ENCODE measurements at regions not wholly inside any gene's neighbourhood (a gene's known extent, or its start where the extent isn't known, plus 50 kb on each side); places are given as distances from the start of the nearest gene placed in this dataset.
A peak's percentile ranks its signal among the peaks of the same experiment; 100 is the strongest.
"Not testable (repeated sequence)": the region's sequence is repeated elsewhere in the genome, so short reads cannot be mapped to it uniquely, and the experiment has no call there.

DNA sequence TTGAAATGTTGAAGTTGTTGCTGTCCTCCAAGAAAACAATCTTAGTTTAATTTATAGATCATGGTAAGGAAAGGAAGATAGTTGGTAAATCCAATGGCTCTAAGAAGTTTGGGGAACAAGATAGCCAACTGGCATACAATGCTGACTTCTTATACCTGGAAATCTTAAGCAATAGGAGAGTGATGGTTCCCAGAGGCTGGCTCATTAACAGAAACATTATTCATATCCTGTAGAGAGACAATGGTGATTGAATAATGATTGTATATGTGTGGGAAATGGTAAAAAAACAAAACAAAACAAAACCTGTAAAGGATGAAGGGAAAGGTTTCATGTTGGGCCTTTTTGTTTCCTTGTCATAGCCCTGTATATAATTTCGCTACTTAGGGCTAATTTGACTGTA is 174.9 kb upstream of the CTSO start:
- Histone ChIP-seq H3K4me3 (no peak overlapping the region), H3K9ac (ENCODE audit: insufficient read length) (no peak overlapping the region), H3K27ac (no peak overlapping the region), H3K9me3 (ENCODE audit: low read depth, low read length) (no peaks in the 10 kb centered on the region), H3K36me3 (ENCODE audit: insufficient read depth, low read length) (no peaks in the 10 kb centered on the region)
- no peak for TF ChIP-seq POLR2AphosphoS5 (IDR thresholded peaks at IDR 0.05; ENCODE audit: borderline replicate concordance, low read depth, low read length)
- DNase-seq (ENCODE audit: low read depth, low spot score) = no peak

GRCh38 chr4:156118507-156119220 is 165.0 kb upstream of the CTSO start:
- TF ChIP-seq EZH2 (IDR thresholded peaks at IDR 0.05) = no peak
- no peak for TF ChIP-seq POLR2AphosphoS5 (IDR thresholded peaks at IDR 0.05; ENCODE audit: borderline replicate concordance, low read depth, low read length)
- no peak for TF ChIP-seq FOXP2 (optimal IDR thresholded peaks at IDR 0.05; ENCODE audit: control extremely low read depth, extremely low read length, insufficient read depth)
- no peak overlapping the region for H3K27ac ChIP-seq
- no peaks in the 10 kb centered on the region for H3K36me3 ChIP-seq (ENCODE audit: insufficient read depth, low read length)
- H3K9me3 ChIP-seq (ENCODE audit: low read depth, low read length) = no peaks in the 10 kb centered on the region
- no peak for DNase-seq (ENCODE audit: low read depth, low spot score)
- no peak overlapping the region for H3K4me3 ChIP-seq
- no peak overlapping the region for H3K9ac ChIP-seq (ENCODE audit: insufficient read length)

- Histone ChIP-seq H3K9ac (ENCODE audit: insufficient read length) (no peak overlapping the region), H3K4me3 (no peak overlapping the region), H3K36me3 (ENCODE audit: insufficient read depth, low read length) (no peaks in the 10 kb centered on the region), H3K9me3 (ENCODE audit: low read depth, low read length) (no peaks in the 10 kb centered on the region), H3K27ac (no peak overlapping the region)
- no peak for DNase-seq (ENCODE audit: low read depth, low spot score)
- no peak for TF ChIP-seq FOXP2 (optimal IDR thresholded peaks at IDR 0.05; ENCODE audit: control extremely low read depth, extremely low read length, insufficient read depth)
- TF ChIP-seq POLR2AphosphoS5 (IDR thresholded peaks at IDR 0.05; ENCODE audit: borderline replicate concordance, low read depth, low read length) = no peak
- no peak for TF ChIP-seq EZH2 (IDR thresholded peaks at IDR 0.05)
Measured at GRCh38 chr4:156117743-156118142, 164.1 kb upstream of the CTSO start.

- no peaks in the 10 kb centered on the region for H3K9me3 ChIP-seq (ENCODE audit: low read depth, low read length)
Measured at GRCh38 chr4:156116991-156117390, 163.3 kb upstream of the CTSO start.

GRCh38 chr4:156113138-156113765 is 159.6 kb upstream of the CTSO start:
- TF ChIP-seq FOXP2 (optimal IDR thresholded peaks at IDR 0.05; ENCODE audit: control extremely low read depth, extremely low read length, insufficient read depth) (no peak), EZH2 (IDR thresholded peaks at IDR 0.05) (no peak), POLR2AphosphoS5 (IDR thresholded peaks at IDR 0.05; ENCODE audit: borderline replicate concordance, low read depth, low read length) (no peak)
- Histone ChIP-seq H3K4me3 (no peak overlapping the region), H3K9ac (ENCODE audit: insufficient read length) (no peak overlapping the region), H3K9me3 (ENCODE audit: low read depth, low read length) (no peaks in the 10 kb centered on the region), H3K36me3 (ENCODE audit: insufficient read depth, low read length) (no peaks in the 10 kb centered on the region), H3K27ac (no peak overlapping the region)
- no peak for DNase-seq (ENCODE audit: low read depth, low spot score)

More at GRCh38 chr4:156116991-156117390, 163.3 kb upstream of the CTSO start:
- no peak for DNase-seq (ENCODE audit: low read depth, low spot score)
- H3K4me3 ChIP-seq = no peak overlapping the region
- TF ChIP-seq POLR2AphosphoS5 (IDR thresholded peaks at IDR 0.05; ENCODE audit: borderline replicate concordance, low read depth, low read length) (no peak), FOXP2 (optimal IDR thresholded peaks at IDR 0.05; ENCODE audit: control extremely low read depth, extremely low read length, insufficient read depth) (no peak), EZH2 (IDR thresholded peaks at IDR 0.05) (no peak)
- no peak overlapping the region for H3K27ac ChIP-seq
- H3K36me3 ChIP-seq (ENCODE audit: insufficient read depth, low read length) = no peaks in the 10 kb centered on the region
- H3K9ac ChIP-seq (ENCODE audit: insufficient read length) = no peak overlapping the region

DNA sequence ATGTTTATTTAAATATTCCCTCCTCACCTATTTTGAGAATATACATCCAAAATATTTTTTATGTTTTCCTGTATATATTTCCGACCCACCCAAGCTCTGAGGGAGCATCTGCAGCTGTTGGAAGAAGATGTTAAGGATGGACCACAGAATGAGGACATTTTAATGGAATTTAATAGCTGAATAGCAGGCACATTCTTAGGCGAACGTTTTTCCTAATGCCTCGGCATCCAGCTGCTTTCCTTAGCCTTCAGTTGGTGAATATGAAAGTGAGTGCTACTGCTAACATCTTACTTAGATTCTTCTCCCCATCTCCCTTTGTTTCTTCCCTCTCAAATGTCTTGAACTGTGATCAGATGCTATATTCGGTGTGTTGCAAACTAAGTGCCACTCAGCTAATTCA is 158.0 kb upstream of the CTSO start:
- Histone ChIP-seq H3K9me3 (ENCODE audit: low read depth, low read length) (no peaks in the 10 kb centered on the region), H3K4me3 (no peak overlapping the region), H3K36me3 (ENCODE audit: insufficient read depth, low read length) (no peaks in the 10 kb centered on the region), H3K27ac (no peak overlapping the region), H3K9ac (ENCODE audit: insufficient read length) (no peak overlapping the region)
- DNase-seq (ENCODE audit: low read depth, low spot score) = no peak
- TF ChIP-seq EZH2 (IDR thresholded peaks at IDR 0.05) (no peak), FOXP2 (optimal IDR thresholded peaks at IDR 0.05; ENCODE audit: control extremely low read depth, extremely low read length, insufficient read depth) (no peak)

DNA sequence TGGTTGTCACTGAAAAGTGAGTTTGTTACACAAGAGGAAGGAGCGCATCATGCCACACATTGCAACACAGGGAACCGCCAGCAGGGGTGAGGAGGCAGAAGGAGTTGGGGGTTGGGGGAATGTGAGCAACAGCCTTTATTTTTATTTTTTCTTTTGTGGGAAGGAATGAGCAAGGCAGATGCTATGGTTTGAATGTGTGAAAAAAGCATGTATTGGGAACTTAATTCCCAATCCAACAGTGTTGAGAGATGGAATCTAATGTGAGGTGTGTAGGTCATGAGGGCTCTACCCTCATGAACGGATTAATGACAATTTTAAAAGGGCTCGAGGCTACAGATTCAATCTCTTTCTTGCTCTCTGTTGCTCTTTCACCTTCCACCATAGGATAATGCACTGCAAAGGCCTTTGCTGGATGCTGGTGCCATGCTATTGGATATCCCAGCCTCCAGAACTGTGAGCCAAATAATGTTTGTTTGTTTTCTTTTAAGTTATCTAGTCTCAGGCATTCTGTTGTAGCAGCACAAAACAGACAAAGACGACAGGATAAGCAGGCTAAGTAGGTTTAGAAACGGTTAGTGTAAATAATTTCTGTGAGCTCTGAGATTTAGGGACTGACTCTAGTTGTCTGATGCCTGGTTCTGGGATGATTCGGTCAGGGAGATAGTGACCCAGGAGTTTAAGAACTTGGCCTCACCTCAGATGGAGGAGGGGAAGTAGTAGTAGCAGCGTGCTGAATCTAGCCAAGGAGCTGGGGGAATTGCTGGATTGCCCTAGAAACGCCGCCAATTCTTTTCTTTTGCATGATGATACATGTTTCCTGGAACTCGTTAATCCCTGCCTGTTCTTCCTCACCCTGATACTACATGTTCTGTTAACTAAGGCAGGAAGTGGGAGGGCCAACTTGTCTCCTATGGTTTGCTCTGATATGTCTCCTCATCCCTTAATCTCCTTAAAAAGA is 156.6 kb upstream of the CTSO start:
- no peak overlapping the region for H3K27ac ChIP-seq

GRCh38 chr4:156109087-156109486 is 155.4 kb upstream of the CTSO start:
- not testable (repeated sequence) for H3K9me3 ChIP-seq (ENCODE audit: low read depth, low read length); H3K27ac ChIP-seq; H3K36me3 ChIP-seq (ENCODE audit: insufficient read depth, low read length); H3K9ac ChIP-seq (ENCODE audit: insufficient read length); H3K4me3 ChIP-seq; DNase-seq (ENCODE audit: low read depth, low spot score)

More for the DNA sequence above, 156.6 kb upstream of the CTSO start:
- H3K36me3 ChIP-seq (ENCODE audit: insufficient read depth, low read length) = no peaks in the 10 kb centered on the region
- H3K9ac ChIP-seq (ENCODE audit: insufficient read length) = no peak overlapping the region
- TF ChIP-seq POLR2AphosphoS5 (IDR thresholded peaks at IDR 0.05; ENCODE audit: borderline replicate concordance, low read depth, low read length) (no peak), FOXP2 (optimal IDR thresholded peaks at IDR 0.05; ENCODE audit: control extremely low read depth, extremely low read length, insufficient read depth) (no peak), EZH2 (IDR thresholded peaks at IDR 0.05) (no peak)
- H3K4me3 ChIP-seq = peak overlapping the region; percentile 28
- no peaks in the 10 kb centered on the region for H3K9me3 ChIP-seq (ENCODE audit: low read depth, low read length)
- peak; percentile 37 for DNase-seq (ENCODE audit: low read depth, low spot score)
